NCI-H146 treated with DMSO at 0.1 percent for 48 hours (cell line): ENCODE measurements at regions not wholly inside any gene's neighbourhood (a gene's known extent, or its start where the extent isn't known, plus 50 kb on each side); places are given as distances from the start of the nearest gene placed in this dataset.

ENCODE experiments used
- DNase-seq: peaks from one replicate; lab custom pipeline; 2025; ENCODE audit not compliant: unreplicated experiment; lab: John Stamatoyannopoulos, UW

- DNase-seq: no peak
Measured at GRCh38 chr11:127898422-127899365, 688.7 kb downstream of the ETS1 start.

GRCh38 chr11:127895776-127896175 lies 691.6 kb downstream of the ETS1 start:
- no peak for DNase-seq

- no peak for DNase-seq
Measured at GRCh38 chr11:127894316-127894715, 693.0 kb downstream of the ETS1 start.

- no peak for DNase-seq
Measured at GRCh38 chr11:127890030-127890615, 697.2 kb downstream of the ETS1 start.

GRCh38 chr11:127888386-127888785 lies 699.0 kb downstream of the ETS1 start:
- no peak for DNase-seq

- no peak for DNase-seq
Measured at GRCh38 chr11:127875131-127875530, 712.2 kb downstream of the ETS1 start.

GRCh38 chr11:127873478-127873877 lies 713.9 kb downstream of the ETS1 start:
- no peak for DNase-seq

GRCh38 chr11:127866109-127866508 lies 721.2 kb downstream of the ETS1 start:
- DNase-seq: no peak

GRCh38 chr11:127864861-127865260 lies 722.5 kb downstream of the ETS1 start:
- no peak for DNase-seq

GRCh38 chr11:127862406-127862805 lies 725.0 kb downstream of the ETS1 start:
- no peak for DNase-seq

- peak; percentile 60 for DNase-seq
Measured at GRCh38 chr11:127859941-127860354, 727.4 kb downstream of the ETS1 start.

GRCh38 chr11:127844876-127845275 lies 742.5 kb downstream of the ETS1 start:
- peak; percentile 48 for DNase-seq

GRCh38 chr11:127843483-127844396 lies 743.6 kb downstream of the ETS1 start:
- DNase-seq: peak; percentile 28

GRCh38 chr11:127825183-127825582 lies 762.2 kb downstream of the ETS1 start:
- peak; percentile 30 for DNase-seq

- no peak for DNase-seq
Measured at GRCh38 chr11:127818625-127819024, 768.7 kb downstream of the ETS1 start.

- DNase-seq: no peak
Measured at GRCh38 chr11:127816962-127817361, 770.4 kb downstream of the ETS1 start.

- peak; percentile 9 for DNase-seq
Measured at GRCh38 chr11:127815331-127815730, 772.0 kb downstream of the ETS1 start.

GRCh38 chr11:127806501-127806900 lies 780.9 kb downstream of the ETS1 start:
- no peak for DNase-seq

- no peak for DNase-seq
Measured at GRCh38 chr11:127805771-127806170, 781.6 kb downstream of the ETS1 start.

GRCh38 chr11:127804747-127805400 lies 782.5 kb downstream of the ETS1 start:
- no peak for DNase-seq

GRCh38 chr11:127803755-127804154 lies 783.6 kb downstream of the ETS1 start:
- DNase-seq: no peak
